HG03469 (cell line): ENCODE measurements at regions not wholly inside any gene's neighbourhood (a gene's known extent, or its start where the extent isn't known, plus 50 kb on each side); places are given as distances from the start of the nearest gene placed in this dataset.

Experiments used
- ATAC-seq: cut with Tn5 transposase; IDR thresholded peaks from one replicate; pipeline ENCODE4 v1.9.1; 2021; ENCODE audit warnings: mild to moderate bottlenecking, moderate library complexity, moderate number of reproducible peaks; ENCODE audit not compliant: unreplicated experiment

DNA sequence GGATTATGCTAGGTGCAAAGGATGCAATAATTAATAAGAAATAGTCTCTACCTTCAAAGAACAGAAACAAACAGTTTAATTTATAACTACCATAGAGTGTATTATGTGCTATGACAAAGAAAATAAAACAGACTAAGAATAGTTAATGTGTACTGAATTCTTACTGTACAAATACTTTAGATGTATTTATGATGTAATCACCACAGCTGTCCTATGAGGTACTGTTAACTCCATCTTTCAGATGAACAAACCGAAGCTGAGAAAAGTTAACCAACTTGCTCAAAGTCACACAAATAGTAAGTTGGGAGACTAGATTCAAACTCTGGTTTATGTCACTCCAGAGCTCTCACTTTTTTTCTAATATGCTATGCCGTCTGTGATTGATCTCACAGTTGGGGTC lies 77.0 kb upstream of the FGGY start:
- ATAC-seq: no peak

- ATAC-seq: no peak
These were observed 76.5 kb upstream of the FGGY start for GRCh38 chr1:59220356-59220755.

- ATAC-seq: no peak
These were observed 73.7 kb upstream of the FGGY start for GRCh38 chr1:59223198-59223597.

GRCh38 chr1:59223989-59224634 lies 72.8 kb upstream of the FGGY start:
- no peak for ATAC-seq

DNA sequence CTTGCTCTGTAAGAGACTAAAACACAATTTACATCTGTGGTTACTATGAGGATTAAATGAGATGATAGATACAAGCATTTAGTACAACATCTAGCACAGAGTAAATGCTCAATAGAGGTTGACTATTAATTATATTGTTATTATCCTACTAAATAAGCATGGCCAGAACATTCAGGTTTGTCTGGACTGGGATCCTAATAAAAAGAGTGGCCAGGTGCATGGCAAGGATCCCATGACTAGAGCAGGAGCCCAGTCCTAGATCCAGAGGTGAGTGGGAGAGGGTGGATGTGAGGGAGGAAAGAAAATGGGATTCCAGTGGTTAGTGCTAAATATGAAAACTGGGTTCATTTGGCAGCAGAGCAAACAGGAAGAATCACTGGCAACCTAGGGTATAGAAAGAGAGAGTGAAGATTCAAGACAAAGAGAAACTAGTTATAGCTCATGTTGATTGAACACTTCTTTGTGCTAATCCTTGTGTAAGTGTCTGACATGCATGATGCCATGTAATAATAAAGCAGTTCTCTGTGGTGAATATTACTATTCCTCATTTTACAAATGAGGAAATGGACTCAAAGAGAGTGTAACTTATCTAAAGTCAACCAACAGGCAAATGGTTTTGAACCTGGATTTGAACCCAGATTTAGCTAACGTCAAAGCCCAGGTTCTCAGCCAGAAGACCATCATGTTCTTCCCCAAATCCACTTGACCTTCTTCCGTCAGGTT lies 71.1 kb upstream of the FGGY start:
- no peak for ATAC-seq

GRCh38 chr1:59229138-59229537 lies 67.8 kb upstream of the FGGY start:
- ATAC-seq: no peak

- no peak for ATAC-seq
These were observed 66.3 kb upstream of the FGGY start for GRCh38 chr1:59230622-59231021.

GRCh38 chr1:59232216-59232615 lies 64.7 kb upstream of the FGGY start:
- ATAC-seq: no peak

DNA sequence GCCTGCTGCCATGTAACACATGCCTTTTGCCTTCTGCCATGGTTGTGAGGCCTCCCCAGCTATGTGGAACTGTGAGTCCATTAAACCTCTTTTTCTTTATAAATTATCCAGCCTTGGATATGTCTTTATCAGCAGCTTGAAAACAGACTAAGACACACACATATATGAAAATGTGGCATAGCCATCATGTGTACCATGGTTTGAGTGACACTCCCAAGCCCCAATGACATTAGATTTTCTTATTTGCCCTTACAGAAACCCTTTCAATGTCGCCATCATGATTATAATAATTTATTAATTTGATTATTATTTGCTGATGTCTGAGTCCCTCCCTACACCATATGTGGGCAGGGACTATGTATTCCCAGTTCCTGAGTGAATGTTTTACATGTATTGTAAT lies 63.5 kb upstream of the FGGY start:
- no peak for ATAC-seq

DNA sequence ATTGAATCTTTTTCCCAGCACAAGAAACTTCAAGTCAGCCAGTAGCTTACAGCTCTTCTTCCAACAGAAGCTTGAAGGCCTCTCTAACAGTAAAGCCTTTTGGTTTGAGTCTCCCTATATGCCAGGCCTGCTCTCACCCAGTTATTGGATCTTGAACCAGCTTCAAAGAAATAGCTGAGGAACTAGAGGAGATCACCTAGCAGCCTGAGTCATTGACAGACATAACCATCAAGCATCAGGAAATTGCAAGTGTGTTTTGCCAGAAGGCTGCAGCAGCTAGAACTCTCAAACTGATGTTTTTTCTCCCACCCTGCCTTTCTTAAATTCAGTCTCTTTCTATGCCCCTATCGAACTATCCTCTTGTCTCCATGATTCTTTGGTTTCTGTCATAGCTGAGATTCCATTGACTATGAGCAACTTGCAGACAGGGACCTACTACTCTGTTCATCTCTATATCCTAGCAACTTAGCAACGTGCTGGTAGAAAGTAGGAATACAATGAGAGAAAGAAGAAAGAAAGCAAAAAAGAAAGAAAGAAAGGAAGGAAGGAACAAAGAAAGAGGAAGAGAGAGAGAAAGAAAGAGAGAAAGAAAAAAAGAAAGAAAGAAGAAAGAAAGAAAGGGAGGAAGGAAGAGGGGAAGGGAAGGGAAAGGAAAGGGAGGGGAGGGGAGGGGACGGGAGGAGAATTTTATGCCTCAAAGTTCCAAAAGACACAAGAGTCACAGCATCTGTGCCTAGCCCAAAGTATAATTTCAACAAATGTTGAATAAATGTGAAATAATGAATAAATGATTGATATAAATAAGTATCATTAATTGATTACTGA lies 60.0 kb upstream of the FGGY start:
- ATAC-seq: no peak

DNA sequence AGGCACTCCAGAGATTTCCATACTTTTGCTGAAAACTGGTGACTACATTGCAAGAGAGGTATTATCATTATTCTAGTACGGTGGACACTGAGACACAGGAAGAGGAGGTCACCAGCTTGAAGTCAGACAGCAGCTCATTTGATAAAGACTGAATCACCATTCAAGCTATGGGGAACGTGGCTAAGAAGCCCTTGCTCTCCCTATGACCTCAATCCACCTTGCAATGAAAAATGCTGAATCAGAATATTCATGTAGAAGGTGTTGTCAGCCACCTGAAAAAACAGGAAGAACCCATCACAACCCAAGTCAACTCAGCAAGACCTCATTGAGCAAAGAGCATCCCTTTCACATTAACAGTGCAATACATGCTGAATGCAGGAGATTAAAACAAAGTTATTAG lies 59.0 kb upstream of the FGGY start:
- no peak for ATAC-seq

GRCh38 chr1:59238333-59238934 lies 58.5 kb upstream of the FGGY start:
- no peak for ATAC-seq

GRCh38 chr1:59238993-59239392 lies 57.9 kb upstream of the FGGY start:
- ATAC-seq: no peak

GRCh38 chr1:59241909-59242308 lies 55.0 kb upstream of the FGGY start:
- no peak for ATAC-seq

- ATAC-seq: no peak
These were observed 54.5 kb upstream of the FGGY start for GRCh38 chr1:59242370-59242769.

DNA sequence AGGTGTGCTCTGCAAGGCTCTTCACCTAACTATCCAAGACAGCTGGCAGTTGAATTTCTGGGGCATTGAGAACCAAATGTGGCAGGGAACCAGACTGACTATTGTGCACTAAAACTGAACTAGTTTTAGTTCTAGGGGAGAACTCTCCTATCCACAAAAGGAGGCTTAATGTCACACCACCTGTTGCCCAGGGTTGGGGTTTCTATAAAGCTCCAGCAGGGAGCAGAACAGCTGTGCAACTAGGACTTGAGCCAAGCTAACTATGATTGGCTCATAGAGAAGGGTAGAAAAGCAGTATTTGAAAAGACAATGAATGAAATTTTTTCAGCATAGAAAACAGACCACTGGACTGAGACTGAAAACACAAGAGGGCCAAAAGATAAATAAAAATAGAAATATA lies 53.3 kb upstream of the FGGY start:
- no peak for ATAC-seq

DNA sequence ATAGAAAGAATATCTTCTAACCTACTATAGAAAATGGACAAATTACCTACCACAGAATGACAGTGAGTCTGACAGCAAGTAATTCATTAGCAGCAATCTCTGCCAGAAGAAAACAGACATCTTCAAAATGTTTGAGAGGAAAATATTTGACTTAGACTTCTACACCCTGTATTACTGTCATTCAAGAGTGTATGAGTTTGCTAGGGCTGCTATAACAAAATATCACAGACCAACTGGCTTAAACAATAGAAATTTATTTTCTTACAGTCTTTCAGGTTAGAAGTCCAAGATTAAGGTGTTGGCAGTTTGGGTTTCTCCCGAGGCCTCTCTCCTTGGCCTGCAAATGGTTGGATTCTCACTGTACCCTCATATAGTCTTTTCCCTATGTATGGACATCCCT lies 52.9 kb upstream of the FGGY start:
- no peak for ATAC-seq

- ATAC-seq: no peak
These were observed 52.0 kb upstream of the FGGY start for GRCh38 chr1:59244891-59245290.
